ENCODE measurements at regions not wholly inside any gene's neighbourhood (a gene's known extent, or its start where the extent isn't known, plus 50 kb on each side); places are given as distances from the start of the nearest gene placed in this dataset.

DNA sequence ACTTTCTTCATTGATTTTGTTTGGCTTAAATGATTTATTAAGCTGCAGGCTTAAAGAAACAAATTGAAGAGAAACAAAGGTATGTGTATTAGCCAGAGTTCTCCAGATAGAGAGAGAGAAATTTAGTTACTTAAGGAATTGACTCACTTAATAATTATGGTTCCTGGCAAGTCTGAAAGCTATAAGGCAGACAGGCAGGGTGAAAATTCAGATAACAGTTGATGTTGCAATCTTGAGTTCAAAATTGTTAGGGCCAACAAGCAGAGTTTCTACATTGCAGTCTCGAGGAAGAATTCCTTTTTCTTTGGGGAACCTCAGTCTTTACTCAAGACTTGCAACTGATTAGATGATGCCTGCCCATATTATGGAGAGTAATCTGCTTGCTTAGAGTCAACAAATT is 593.5 kb downstream of the ADCYAP1 start:
- no peak for FAIRE-seq
- Histone ChIP-seq H3K36me3 (ENCODE audit: control insufficient read depth, insufficient read depth, low read length) (no peaks in the 10 kb centered on the region), H3K27me3 (ENCODE audit: control insufficient read depth, insufficient read depth, low read length) (no peaks in the 10 kb centered on the region), H3K4me3 (ENCODE audit: low read depth, low read length) (no peak overlapping the region)
- TF ChIP-seq, protein P1, sequence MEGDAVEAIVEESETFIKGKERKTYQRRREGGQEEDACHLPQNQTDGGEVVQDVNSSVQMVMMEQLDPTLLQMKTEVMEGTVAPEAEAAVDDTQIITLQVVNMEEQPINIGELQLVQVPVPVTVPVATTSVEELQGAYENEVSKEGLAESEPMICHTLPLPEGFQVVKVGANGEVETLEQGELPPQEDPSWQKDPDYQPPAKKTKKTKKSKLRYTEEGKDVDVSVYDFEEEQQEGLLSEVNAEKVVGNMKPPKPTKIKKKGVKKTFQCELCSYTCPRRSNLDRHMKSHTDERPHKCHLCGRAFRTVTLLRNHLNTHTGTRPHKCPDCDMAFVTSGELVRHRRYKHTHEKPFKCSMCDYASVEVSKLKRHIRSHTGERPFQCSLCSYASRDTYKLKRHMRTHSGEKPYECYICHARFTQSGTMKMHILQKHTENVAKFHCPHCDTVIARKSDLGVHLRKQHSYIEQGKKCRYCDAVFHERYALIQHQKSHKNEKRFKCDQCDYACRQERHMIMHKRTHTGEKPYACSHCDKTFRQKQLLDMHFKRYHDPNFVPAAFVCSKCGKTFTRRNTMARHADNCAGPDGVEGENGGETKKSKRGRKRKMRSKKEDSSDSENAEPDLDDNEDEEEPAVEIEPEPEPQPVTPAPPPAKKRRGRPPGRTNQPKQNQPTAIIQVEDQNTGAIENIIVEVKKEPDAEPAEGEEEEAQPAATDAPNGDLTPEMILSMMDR (IDR thresholded peaks at IDR 0.05; ENCODE audit: insufficient read depth, low read length, severe bottlenecking): no peak
- DNase-seq (ENCODE audit: low read depth): no peak

DNA sequence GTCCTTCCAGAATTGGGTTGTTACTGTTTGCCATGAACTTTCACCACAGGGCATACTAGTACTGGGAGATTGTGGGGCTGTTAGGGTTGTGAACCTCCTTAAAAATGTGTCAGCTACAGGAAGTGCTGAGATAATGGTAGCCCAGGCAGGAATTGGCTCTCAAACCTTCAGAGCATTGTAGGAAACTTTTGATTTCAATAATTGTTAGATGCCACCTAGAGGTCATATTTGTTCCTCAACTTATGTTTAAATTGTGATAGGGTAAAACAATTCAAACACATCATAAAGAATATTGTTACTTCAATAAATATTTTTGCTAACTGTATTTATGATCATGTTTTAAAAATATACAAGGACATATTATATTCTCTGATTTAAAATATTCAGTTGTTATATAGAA is 594.6 kb downstream of the ADCYAP1 start:
- no peak for DNase-seq (ENCODE audit: low read depth)
- Histone ChIP-seq H3K4me3 (ENCODE audit: low read depth, low read length) (no peak overlapping the region), H3K36me3 (ENCODE audit: control insufficient read depth, insufficient read depth, low read length) (no peaks in the 10 kb centered on the region), H3K27me3 (ENCODE audit: control insufficient read depth, insufficient read depth, low read length) (no peaks in the 10 kb centered on the region)
- no peak for FAIRE-seq
- TF ChIP-seq, protein P1 (IDR thresholded peaks at IDR 0.05; ENCODE audit: insufficient read depth, low read length, severe bottlenecking): no peak

DNA sequence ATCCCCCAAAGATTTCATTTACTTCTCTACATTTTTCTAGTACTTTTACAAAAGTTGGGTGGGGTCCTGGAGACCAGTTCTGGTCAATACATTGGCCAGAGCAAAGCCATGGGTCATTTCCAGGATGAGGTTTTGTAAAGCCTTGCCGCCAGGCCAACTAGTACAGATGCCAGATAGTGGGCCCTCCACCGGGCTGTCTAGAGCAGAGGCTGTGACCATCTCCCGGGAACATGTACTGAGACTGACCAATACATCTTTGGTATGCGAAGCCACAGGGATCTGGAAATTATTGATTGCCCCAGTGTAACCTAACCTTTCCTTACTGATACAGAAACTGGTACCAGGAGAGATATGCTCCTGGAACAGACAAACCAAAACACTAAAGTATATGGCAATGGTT is 599.2 kb downstream of the ADCYAP1 start:
- no peaks in the 10 kb centered on the region for H3K27me3 ChIP-seq (ENCODE audit: control insufficient read depth, insufficient read depth, low read length)
- FAIRE-seq: no peak

DNA sequence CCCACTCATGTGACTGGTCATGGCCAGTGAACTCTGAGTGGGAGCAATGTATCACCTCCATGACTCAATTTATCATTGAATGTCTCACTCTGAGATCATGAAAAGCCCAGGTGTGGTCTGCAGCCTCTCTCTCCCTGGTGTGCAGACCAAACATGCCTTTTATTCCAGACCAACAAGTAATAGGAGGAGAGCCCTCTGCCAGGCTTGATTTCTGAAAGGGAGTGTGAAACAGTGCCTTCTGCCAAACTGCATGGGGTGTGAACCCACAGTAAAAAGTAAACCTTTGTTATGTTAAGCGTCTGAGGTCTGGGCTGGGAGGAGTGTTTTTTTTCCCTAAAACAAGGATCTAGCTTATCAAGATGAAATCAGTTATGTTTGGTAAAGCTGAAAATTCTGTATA is 601.2 kb downstream of the ADCYAP1 start:
- DNase-seq (ENCODE audit: low read depth) (peak; percentile 13), FAIRE-seq (no peak)
- TF ChIP-seq, protein P1 (IDR thresholded peaks at IDR 0.05; ENCODE audit: insufficient read depth, low read length, severe bottlenecking): no peak
- Histone ChIP-seq H3K36me3 (ENCODE audit: control insufficient read depth, insufficient read depth, low read length) (no peaks in the 10 kb centered on the region), H3K27me3 (ENCODE audit: control insufficient read depth, insufficient read depth, low read length) (no peaks in the 10 kb centered on the region), H3K4me3 (ENCODE audit: low read depth, low read length) (no peak overlapping the region)

More for the DNA sequence above, 599.2 kb downstream of the ADCYAP1 start:
- no peak for DNase-seq (ENCODE audit: low read depth)
- H3K36me3 ChIP-seq (ENCODE audit: control insufficient read depth, insufficient read depth, low read length): no peaks in the 10 kb centered on the region
- H3K4me3 ChIP-seq (ENCODE audit: low read depth, low read length): no peak overlapping the region
- TF ChIP-seq, protein P1 (IDR thresholded peaks at IDR 0.05; ENCODE audit: insufficient read depth, low read length, severe bottlenecking): no peak

DNA sequence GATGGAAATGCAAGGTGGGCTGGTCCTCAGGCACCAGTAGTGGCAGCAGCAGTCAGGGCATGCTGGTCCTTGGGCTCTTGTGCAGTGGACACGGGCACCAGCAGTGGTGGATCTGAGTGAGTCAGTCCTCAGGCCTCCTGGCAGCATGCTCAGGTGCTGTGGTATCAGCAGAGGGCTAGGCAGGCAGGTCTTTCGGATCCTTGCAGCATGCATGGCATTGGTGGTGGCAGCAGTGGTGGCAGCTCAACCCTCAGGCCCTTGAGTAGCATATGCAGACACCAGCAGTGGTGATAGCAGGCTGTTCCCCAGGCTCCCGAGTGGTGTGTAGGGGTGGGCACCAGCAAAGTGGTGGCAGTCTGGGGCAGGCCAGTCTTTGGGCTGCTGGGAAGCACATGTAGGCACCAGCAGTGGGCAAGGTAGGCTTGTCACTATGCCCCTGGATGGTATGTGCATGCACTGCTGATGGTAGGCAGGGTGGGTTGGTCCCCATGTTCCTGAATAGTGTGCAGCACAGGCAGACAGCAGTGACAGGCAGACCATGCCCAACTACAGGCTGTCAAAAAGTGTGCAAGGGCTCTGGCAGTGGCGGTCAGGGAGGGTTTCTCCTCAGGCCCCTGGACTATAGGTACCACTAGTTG is 606.0 kb downstream of the ADCYAP1 start:
- Histone ChIP-seq H3K27me3 (ENCODE audit: control insufficient read depth, insufficient read depth, low read length) (no peaks in the 10 kb centered on the region), H3K36me3 (ENCODE audit: control insufficient read depth, insufficient read depth, low read length) (no peaks in the 10 kb centered on the region), H3K4me3 (ENCODE audit: low read depth, low read length) (no peak overlapping the region)
- TF ChIP-seq, protein P1 (IDR thresholded peaks at IDR 0.05; ENCODE audit: insufficient read depth, low read length, severe bottlenecking): no peak
- FAIRE-seq (no peak), DNase-seq (ENCODE audit: low read depth) (no peak)

All from bronchial epithelial cell (primary cell).